NT2/D1 (cell line): ENCODE measurements at regions not wholly inside any gene's neighbourhood (a gene's known extent, or its start where the extent isn't known, plus 50 kb on each side); places are given as distances from the start of the nearest gene placed in this dataset.

Experiments
- DNase-seq: peaks from one replicate; pipeline ENCODE4 v3.0.0-alpha.2; 2011; ENCODE audit warnings: low read depth, low spot score
- H3K27me3 ChIP-seq: 2 replicates; pipeline ENCODE4 v1.6.0; 2011; ENCODE audit warnings: mild to moderate bottlenecking; ENCODE audit not compliant: insufficient read length, insufficient read depth
- H3K36me3 ChIP-seq: 2 replicates; pipeline ENCODE4 v1.6.1; 2011; ENCODE audit warnings: mild to moderate bottlenecking, low read length, mixed read lengths; ENCODE audit not compliant: insufficient read depth, insufficient read length
- H3K4me1 ChIP-seq: 2 replicates; pipeline ENCODE4 v1.5.1; 2011; ENCODE audit not compliant: insufficient read depth, insufficient read length
- H3K4me3 ChIP-seq: 2 replicates; pipeline ENCODE4 v1.5.1; 2011; ENCODE audit warnings: low read depth; ENCODE audit not compliant: insufficient read length
- H3K9ac ChIP-seq: 2 replicates; pipeline ENCODE4 v1.6.0; 2011; ENCODE audit warnings: low read depth; ENCODE audit not compliant: insufficient read length
- H3K9me3 ChIP-seq: 2 replicates; pipeline ENCODE4 v1.5.1; 2011; ENCODE audit warnings: mild to moderate bottlenecking, low read length; ENCODE audit not compliant: insufficient read depth
- SUZ12 ChIP-seq: IDR thresholded peaks from 2 replicates; pipeline ENCODE4 v1.6.1; 2011; ENCODE audit not compliant: insufficient read length, insufficient read depth; ENCODE audit errors: extremely low read depth
- YY1 ChIP-seq: IDR thresholded peaks from 2 replicates; pipeline ENCODE4 v1.6.1; 2011; ENCODE audit not compliant: insufficient read length, insufficient read depth
- ZNF274 ChIP-seq: IDR thresholded peaks from 2 replicates; pipeline ENCODE4 v1.6.1; 2011; ENCODE audit warnings: mild to moderate bottlenecking, low read depth, low read length

- H3K36me3 ChIP-seq, result no peaks in the 10 kb centered on the region
- no peaks in the 10 kb centered on the region for H3K27me3 ChIP-seq
- H3K4me1 ChIP-seq, result no peaks in the 10 kb centered on the region
- no peaks in the 10 kb centered on the region for H3K9me3 ChIP-seq
- H3K9ac ChIP-seq, result no peak overlapping the region
- no peak overlapping the region for H3K4me3 ChIP-seq
- no peak for DNase-seq
- TF ChIP-seq ZNF274 (no peak), SUZ12 (no peak), YY1 (no peak)
Observed at GRCh38 chr20:7741866-7742265, 198.4 kb downstream of the HAO1 start.

- TF ChIP-seq SUZ12 (no peak), YY1 (no peak), ZNF274 (no peak)
- Histone ChIP-seq H3K4me1 (no peaks in the 10 kb centered on the region), H3K4me3 (no peak overlapping the region), H3K9me3 (no peaks in the 10 kb centered on the region), H3K36me3 (no peaks in the 10 kb centered on the region), H3K9ac (no peak overlapping the region), H3K27me3 (no peaks in the 10 kb centered on the region)
- no peak for DNase-seq
Observed at GRCh38 chr20:7742479-7742878, 197.8 kb downstream of the HAO1 start.

GRCh38 chr20:7744411-7744810, 195.8 kb downstream of the HAO1 start:
- Histone ChIP-seq H3K9me3 (no peaks in the 10 kb centered on the region), H3K27me3 (no peaks in the 10 kb centered on the region), H3K36me3 (no peaks in the 10 kb centered on the region), H3K4me3 (no peak overlapping the region), H3K9ac (no peak overlapping the region), H3K4me1 (no peaks in the 10 kb centered on the region)
- TF ChIP-seq YY1 (no peak), ZNF274 (no peak), SUZ12 (no peak)
- DNase-seq, result no peak

GRCh38 chr20:7748624-7749023, 191.6 kb downstream of the HAO1 start:
- no peaks in the 10 kb centered on the region for H3K9me3 ChIP-seq
- H3K27me3 ChIP-seq, result no peaks in the 10 kb centered on the region
- no peak for DNase-seq
- no peak overlapping the region for H3K9ac ChIP-seq
- H3K4me1 ChIP-seq, result no peaks in the 10 kb centered on the region
- TF ChIP-seq ZNF274 (no peak), YY1 (no peak), SUZ12 (no peak)
- H3K36me3 ChIP-seq, result no peaks in the 10 kb centered on the region
- H3K4me3 ChIP-seq, result no peak overlapping the region

- no peak for DNase-seq
- Histone ChIP-seq H3K9me3 (no peaks in the 10 kb centered on the region), H3K4me3 (no peak overlapping the region), H3K9ac (no peak overlapping the region), H3K27me3 (no peaks in the 10 kb centered on the region), H3K36me3 (no peaks in the 10 kb centered on the region), H3K4me1 (no peaks in the 10 kb centered on the region)
- TF ChIP-seq YY1 (no peak), ZNF274 (no peak), SUZ12 (no peak)
Observed at GRCh38 chr20:7754102-7754501, 186.2 kb downstream of the HAO1 start.

GRCh38 chr20:7758406-7758805, 181.9 kb downstream of the HAO1 start:
- Histone ChIP-seq H3K27me3 (no peaks in the 10 kb centered on the region), H3K4me3 (no peak overlapping the region), H3K36me3 (no peaks in the 10 kb centered on the region), H3K9me3 (no peaks in the 10 kb centered on the region), H3K9ac (no peak overlapping the region), H3K4me1 (no peaks in the 10 kb centered on the region)
- no peak for DNase-seq
- no peak for TF ChIP-seq SUZ12
- TF ChIP-seq YY1, result no peak
- no peak for TF ChIP-seq ZNF274

- H3K27me3 ChIP-seq, result no peaks in the 10 kb centered on the region
- H3K9me3 ChIP-seq, result no peaks in the 10 kb centered on the region
- no peaks in the 10 kb centered on the region for H3K36me3 ChIP-seq
- no peaks in the 10 kb centered on the region for H3K4me1 ChIP-seq
- TF ChIP-seq ZNF274 (no peak), YY1 (no peak), SUZ12 (no peak)
- H3K4me3 ChIP-seq, result no peak overlapping the region
- DNase-seq, result peak; percentile 15
- H3K9ac ChIP-seq, result no peak overlapping the region
Observed at GRCh38 chr20:7760247-7761031, 179.8 kb downstream of the HAO1 start.

- no peaks in the 10 kb centered on the region for H3K27me3 ChIP-seq
- TF ChIP-seq YY1 (no peak), ZNF274 (no peak), SUZ12 (no peak)
- H3K9ac ChIP-seq, result no peak overlapping the region
- no peaks in the 10 kb centered on the region for H3K36me3 ChIP-seq
- DNase-seq, result no peak
- H3K4me3 ChIP-seq, result no peak overlapping the region
- no peaks in the 10 kb centered on the region for H3K9me3 ChIP-seq
- no peaks in the 10 kb centered on the region for H3K4me1 ChIP-seq
Observed at GRCh38 chr20:7765221-7765620, 175.0 kb downstream of the HAO1 start.
